ENCODE measurements at regions not wholly inside any gene's neighbourhood (a gene's known extent, or its start where the extent isn't known, plus 50 kb on each side); places are given as distances from the start of the nearest gene placed in this dataset.
A peak's percentile ranks its signal among the peaks of the same experiment; 100 is the strongest.

DNA sequence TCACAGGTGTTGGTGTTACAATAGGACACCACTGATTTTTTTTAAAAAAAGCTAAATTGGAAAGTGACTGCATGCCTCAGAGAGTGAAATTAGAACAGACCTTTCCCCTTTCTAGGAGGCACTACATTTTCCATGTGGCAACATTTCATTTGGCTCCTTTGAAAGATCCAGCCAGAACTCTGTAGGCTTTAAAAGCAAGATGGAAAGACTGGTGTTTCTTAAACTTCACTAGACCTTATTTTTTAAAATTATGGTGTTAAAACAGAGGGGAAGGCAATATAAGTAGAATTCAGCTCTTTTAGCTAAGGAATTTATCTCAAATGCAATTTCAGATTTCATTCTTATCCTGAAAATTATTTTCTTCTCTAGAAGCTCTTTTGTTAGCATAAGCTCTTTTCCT, 317.6 kb upstream of the TGFBR2 start:
- TF ChIP-seq, protein P1, sequence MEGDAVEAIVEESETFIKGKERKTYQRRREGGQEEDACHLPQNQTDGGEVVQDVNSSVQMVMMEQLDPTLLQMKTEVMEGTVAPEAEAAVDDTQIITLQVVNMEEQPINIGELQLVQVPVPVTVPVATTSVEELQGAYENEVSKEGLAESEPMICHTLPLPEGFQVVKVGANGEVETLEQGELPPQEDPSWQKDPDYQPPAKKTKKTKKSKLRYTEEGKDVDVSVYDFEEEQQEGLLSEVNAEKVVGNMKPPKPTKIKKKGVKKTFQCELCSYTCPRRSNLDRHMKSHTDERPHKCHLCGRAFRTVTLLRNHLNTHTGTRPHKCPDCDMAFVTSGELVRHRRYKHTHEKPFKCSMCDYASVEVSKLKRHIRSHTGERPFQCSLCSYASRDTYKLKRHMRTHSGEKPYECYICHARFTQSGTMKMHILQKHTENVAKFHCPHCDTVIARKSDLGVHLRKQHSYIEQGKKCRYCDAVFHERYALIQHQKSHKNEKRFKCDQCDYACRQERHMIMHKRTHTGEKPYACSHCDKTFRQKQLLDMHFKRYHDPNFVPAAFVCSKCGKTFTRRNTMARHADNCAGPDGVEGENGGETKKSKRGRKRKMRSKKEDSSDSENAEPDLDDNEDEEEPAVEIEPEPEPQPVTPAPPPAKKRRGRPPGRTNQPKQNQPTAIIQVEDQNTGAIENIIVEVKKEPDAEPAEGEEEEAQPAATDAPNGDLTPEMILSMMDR (IDR thresholded peaks at IDR 0.05): no peak
- Mint-ChIP-seq H3K27ac (ENCODE audit: unreplicated experiment) (no peak overlapping the region), H3K27me3 (ENCODE audit: low read depth) (no peaks in the 10 kb centered on the region), H3K9me3 (ENCODE audit: low read depth) (no peaks in the 10 kb centered on the region), H3K4me1 (ENCODE audit: low read depth) (peaks cover 57% of the 10 kb centered on the region), H3K36me3 (ENCODE audit: low read depth) (no peaks in the 10 kb centered on the region), H3K4me3 (ENCODE audit: unreplicated experiment) (no peak overlapping the region)
- DNase-seq (ENCODE audit: low spot score): no peak

DNA sequence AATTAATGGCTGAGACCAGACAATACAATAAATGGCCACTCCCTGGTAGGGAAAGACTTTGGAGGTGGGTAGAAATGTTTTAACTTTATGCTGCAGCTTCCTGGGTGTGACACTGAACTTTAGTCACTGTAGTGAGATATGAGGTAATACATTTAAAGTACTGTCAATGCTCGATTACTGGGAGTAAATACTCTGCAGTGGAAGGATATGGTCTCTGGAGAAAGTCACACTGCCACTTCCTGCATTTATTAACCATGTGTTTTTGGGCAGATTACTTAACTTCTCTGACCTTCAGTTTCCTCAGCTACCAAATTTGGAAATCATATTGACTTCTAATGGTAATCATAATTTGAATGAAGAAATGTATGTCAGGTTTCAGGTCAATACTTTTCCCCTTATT, 317.1 kb upstream of the TGFBR2 start:
- Mint-ChIP-seq H3K27ac (ENCODE audit: unreplicated experiment) (no peak overlapping the region), H3K4me1 (ENCODE audit: low read depth) (peaks cover 62% of the 10 kb centered on the region), H3K36me3 (ENCODE audit: low read depth) (no peaks in the 10 kb centered on the region), H3K9me3 (ENCODE audit: low read depth) (no peaks in the 10 kb centered on the region), H3K27me3 (ENCODE audit: low read depth) (no peaks in the 10 kb centered on the region), H3K4me3 (ENCODE audit: unreplicated experiment) (no peak overlapping the region)
- DNase-seq (ENCODE audit: low spot score): no peak
- TF ChIP-seq, protein P1 (IDR thresholded peaks at IDR 0.05): no peak

DNA sequence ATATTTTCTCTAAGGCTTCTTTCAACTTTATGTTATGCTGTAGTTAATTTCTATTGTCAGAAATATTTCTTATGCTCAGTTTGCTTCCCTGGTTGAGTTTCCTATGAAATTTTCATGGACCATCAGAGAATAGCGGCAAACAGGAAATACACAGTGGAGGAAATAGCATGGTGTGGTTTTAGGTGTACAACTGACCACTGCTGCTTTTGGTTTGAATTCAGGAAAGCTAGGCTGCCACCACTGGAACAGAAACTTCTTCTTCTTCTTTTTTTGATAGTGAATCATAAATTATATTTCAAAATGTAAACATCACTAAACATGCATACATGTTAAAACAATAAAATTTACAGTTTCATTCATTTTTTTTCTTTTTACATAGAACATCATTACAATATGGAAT, 316.6 kb upstream of the TGFBR2 start:
- Mint-ChIP-seq H3K27me3 (ENCODE audit: low read depth) (no peaks in the 10 kb centered on the region), H3K4me1 (ENCODE audit: low read depth) (peaks cover 66% of the 10 kb centered on the region), H3K27ac (ENCODE audit: unreplicated experiment) (no peak overlapping the region), H3K36me3 (ENCODE audit: low read depth) (no peaks in the 10 kb centered on the region), H3K9me3 (ENCODE audit: low read depth) (no peaks in the 10 kb centered on the region), H3K4me3 (ENCODE audit: unreplicated experiment) (no peak overlapping the region)
- TF ChIP-seq, protein P1 (IDR thresholded peaks at IDR 0.05): no peak
- DNase-seq (ENCODE audit: low spot score): no peak

DNA sequence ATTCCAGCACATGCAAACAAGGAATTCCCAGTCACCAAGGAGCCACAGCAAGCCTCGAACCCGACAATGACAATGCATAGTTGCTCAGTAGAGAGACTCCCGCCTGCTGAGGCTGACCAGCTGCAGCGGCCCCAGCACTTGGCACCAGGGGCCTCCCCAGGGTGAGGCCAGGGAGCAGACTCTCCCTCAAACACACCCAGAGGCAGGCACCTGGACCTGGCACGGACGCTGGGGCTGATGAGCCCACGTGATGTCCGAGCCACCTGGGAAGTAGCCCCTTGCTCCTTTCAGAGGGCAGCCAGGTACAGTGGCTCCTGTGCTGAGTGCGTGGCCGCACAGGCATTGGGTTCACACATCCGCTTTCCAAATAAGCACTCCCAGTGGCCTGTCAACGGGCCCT, 315.9 kb upstream of the TGFBR2 start:
- TF ChIP-seq, protein P1 (IDR thresholded peaks at IDR 0.05): no peak
- H3K9me3 Mint-ChIP-seq (ENCODE audit: low read depth): no peaks in the 10 kb centered on the region
- no peaks in the 10 kb centered on the region for H3K27me3 Mint-ChIP-seq (ENCODE audit: low read depth)
- no peaks in the 10 kb centered on the region for H3K36me3 Mint-ChIP-seq (ENCODE audit: low read depth)
- DNase-seq (ENCODE audit: low spot score): peak; percentile 67
- no peak overlapping the region for H3K27ac Mint-ChIP-seq (ENCODE audit: unreplicated experiment)
- no peak overlapping the region for H3K4me3 Mint-ChIP-seq (ENCODE audit: unreplicated experiment)
- peaks cover 59% of the 10 kb centered on the region for H3K4me1 Mint-ChIP-seq (ENCODE audit: low read depth)

DNA sequence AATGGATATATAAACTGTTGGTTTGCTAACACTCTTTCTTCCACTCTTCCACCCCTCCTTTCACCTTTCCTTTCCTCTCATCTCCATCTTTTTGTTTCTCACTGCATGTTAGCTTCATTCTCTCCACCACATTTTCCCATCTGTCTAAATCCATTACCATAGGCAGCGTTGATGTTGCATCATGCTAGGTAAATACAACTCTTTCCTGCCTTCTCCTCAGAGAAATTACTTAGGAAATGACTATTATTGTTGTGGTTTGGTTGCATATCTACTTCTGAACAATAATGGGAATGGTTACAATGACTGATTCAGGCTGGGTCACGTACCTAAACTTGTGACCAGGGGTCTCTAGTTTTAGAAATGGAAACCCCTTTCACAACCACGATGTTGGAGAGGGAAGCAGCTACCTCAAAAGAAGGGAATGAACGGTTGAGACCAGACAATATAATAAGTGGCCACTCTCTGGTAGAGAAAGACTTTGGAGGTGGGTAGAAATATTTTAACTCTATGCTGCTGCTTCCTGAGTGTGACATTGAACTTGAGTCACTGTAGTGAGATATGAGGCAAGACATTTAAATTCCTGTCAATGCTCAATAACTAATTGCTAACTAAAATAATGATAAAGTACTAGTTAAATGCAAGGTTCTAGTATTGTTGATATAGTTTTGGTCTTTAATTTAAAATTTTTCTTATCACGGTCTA, 314.1 kb upstream of the TGFBR2 start:
- H3K27ac Mint-ChIP-seq (ENCODE audit: unreplicated experiment): peak overlapping the region; percentile 89
- H3K9me3 Mint-ChIP-seq (ENCODE audit: low read depth): no peaks in the 10 kb centered on the region
- no peaks in the 10 kb centered on the region for H3K36me3 Mint-ChIP-seq (ENCODE audit: low read depth)
- no peak overlapping the region for H3K4me3 Mint-ChIP-seq (ENCODE audit: unreplicated experiment)
- H3K4me1 Mint-ChIP-seq (ENCODE audit: low read depth): peaks cover 41% of the 10 kb centered on the region
- TF ChIP-seq, protein P1 (IDR thresholded peaks at IDR 0.05): no peak
- no peak for DNase-seq (ENCODE audit: low spot score)
- H3K27me3 Mint-ChIP-seq (ENCODE audit: low read depth): no peaks in the 10 kb centered on the region
